ENCODE measurements at regions not wholly inside any gene's neighbourhood (a gene's known extent, or its start where the extent isn't known, plus 50 kb on each side); places are given as distances from the start of the nearest gene placed in this dataset.
A peak's percentile ranks its signal among the peaks of the same experiment; 100 is the strongest.
"Not testable (repeated sequence)": the region's sequence is repeated elsewhere in the genome, so short reads cannot be mapped to it uniquely, and the experiment has no call there.

GRCh38 chr2:40043641-40044040, 264.6 kb upstream of the THUMPD2 start:
- no peak overlapping the region for H3K27ac ChIP-seq
- no peak for DNase-seq (ENCODE audit: low read depth, low spot score)

DNA sequence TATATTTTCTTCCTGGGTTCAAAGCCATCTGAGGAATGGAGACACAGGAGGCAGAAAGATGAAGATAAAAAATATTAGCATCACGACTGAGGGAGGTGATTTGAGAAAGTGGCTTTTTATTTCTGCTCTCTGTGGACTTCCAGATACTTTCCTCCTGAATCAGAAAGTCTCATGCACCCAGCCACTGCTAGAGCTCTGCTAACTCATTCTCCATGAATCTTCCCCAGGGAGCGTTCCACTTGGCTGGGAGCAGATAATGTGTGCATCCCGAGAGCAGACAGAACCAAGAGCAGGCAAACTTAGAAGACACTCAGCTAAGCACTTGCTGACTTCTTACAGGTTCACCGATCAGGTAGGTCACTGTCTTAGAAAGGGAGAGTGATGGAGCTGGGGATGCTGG, 264.1 kb upstream of the THUMPD2 start:
- no peak for DNase-seq (ENCODE audit: low read depth, low spot score)
- H3K27ac ChIP-seq = no peak overlapping the region

DNA sequence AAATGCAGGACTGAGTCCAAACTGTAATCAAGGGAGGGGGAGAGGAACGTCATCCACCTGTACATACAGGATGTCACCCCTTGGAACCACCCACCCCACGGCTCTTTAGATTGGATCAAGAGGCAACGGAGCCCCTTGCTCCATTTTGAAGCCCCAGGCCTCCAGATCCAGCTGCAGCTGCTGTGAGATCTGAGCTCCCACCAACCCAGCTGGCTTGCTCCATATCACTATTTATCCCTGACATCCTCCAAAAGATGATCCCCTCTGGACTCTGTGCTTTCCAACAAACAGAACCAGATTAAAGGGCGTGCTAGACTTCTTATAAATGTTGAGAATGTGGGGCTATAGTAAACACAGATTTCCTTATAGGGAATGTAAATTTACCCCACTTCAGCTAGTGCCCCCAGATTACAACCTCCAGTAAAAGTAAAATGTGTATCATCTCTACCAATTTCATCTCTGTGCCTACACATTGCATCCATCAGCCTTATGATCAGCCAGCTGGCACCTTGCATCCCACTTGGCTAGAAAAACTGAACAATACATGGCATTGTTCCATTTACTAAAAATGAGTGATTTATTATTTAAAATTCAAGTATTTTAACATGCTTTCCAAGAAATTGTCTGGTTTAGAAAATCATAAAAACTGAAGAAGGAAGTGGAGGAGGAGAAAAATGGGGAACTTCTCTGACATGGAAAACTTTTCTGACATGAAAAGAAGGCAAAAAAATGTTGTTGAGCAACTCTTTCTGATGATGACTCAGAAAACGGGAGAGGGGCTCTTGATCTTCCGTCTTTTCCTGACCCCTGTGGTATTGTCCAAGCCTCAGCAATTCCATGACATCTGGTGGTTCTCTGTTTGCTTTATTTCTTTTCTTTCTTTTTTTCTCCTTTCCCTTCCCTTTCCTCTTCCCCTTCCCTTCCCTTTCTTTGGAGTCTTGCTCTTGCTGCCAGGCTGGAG, 262.6 kb upstream of the THUMPD2 start:
- no peak overlapping the region for H3K27ac ChIP-seq
- DNase-seq (ENCODE audit: low read depth, low spot score) = no peak

GRCh38 chr2:40039549-40039948, 260.5 kb upstream of the THUMPD2 start:
- H3K27ac ChIP-seq = no peak overlapping the region
- DNase-seq (ENCODE audit: low read depth, low spot score) = no peak

- no peak overlapping the region for H3K27ac ChIP-seq
- DNase-seq (ENCODE audit: low read depth, low spot score) = no peak
These were observed 259.6 kb upstream of the THUMPD2 start for GRCh38 chr2:40038646-40039045.

GRCh38 chr2:40037303-40037702, 258.2 kb upstream of the THUMPD2 start:
- H3K27ac ChIP-seq = no peak overlapping the region
- DNase-seq (ENCODE audit: low read depth, low spot score) = no peak

DNA sequence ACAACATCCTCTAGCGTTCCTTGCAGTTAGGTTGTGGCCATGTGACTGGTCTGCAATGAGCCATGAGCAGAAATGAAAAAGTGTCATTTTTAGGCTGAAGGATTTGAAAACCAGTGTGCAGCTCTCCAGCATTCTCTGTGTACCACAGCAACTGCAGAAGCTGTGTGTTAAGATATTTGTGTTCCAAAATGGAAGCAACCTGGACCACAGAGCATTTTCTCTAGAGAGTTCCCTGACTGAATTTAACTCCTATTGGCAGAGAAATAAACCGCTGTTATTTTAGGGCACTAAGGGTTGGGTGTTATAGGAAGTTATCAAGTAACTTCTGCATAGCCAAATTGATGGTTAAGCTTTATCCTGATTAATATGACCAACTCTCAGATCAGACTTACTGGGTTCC, 257.2 kb upstream of the THUMPD2 start:
- H3K27ac ChIP-seq = no peak overlapping the region
- no peak for DNase-seq (ENCODE audit: low read depth, low spot score)

DNA sequence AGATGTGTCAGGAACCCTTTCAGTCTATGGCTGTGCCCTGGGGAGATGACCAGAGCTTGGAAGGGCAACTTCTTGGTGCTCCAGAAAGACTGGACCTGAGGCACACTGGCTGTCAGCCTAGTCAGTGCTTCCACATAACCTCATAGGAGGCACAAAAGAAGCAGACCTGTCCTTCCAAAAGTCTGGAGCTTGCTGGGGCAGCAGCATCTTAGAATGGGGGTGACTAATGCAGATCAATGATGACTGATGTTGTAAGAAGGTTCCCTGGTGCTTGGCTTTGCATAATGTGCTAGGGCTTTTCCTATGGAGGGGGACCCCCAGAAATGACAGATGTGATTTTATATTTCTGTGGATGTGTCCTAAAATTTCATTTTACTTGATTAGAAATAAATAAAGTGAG, 255.7 kb upstream of the THUMPD2 start:
- no peak for DNase-seq (ENCODE audit: low read depth, low spot score)
- peak overlapping the region; percentile 97 for H3K27ac ChIP-seq

GRCh38 chr2:40034198-40034597, 255.1 kb upstream of the THUMPD2 start:
- peak; percentile 59 for DNase-seq (ENCODE audit: low read depth, low spot score)
- H3K27ac ChIP-seq = peak overlapping the region; percentile 97

DNA sequence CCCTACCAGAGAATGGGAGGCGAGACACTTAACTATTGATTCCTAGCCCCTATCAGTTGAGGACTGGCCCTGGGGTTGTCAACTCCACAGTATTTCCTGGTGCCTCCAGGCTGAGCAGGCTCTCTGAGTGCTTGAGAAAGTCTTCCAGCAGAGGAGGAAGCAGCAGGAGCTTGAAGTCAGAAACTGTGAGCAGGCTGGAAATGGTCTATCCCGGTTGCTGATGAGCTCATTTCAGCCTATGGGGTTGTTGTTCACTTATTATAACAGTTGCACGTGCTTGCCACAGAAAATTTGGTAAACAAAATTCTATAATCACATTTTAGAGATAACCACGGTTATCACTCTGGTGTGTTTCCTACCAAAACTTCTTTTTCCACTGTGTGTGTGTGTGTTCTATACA, 254.7 kb upstream of the THUMPD2 start:
- peak overlapping the region; percentile 97 for H3K27ac ChIP-seq
- no peak for DNase-seq (ENCODE audit: low read depth, low spot score)

GRCh38 chr2:40032650-40033319, 253.7 kb upstream of the THUMPD2 start:
- peak; percentile 69 for DNase-seq (ENCODE audit: low read depth, low spot score)
- peak overlapping the region; percentile 97 for H3K27ac ChIP-seq

DNA sequence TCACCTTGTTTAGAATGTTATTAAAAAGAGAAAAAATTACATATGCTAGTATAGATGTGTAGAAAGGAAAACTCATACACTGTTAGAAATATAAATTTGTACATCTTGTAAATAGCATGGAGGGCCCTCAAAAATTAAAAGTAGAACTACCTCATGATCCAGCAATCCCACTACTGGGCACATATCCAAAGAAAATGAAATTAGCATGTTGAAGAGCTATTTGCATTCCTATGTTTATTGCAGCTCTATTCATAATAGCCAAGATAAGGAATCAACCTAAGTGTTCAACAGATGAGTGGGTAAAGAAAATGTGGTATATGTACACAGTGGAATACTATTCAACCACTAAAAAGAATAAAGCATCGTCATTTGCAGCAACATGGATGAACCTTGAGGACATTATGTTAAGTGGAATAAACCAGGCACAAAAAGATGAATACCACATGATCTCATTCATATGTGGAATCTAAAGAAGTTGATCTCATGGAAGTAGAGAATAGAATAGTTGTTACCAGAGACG, 251.5 kb upstream of the THUMPD2 start:
- no peak for DNase-seq (ENCODE audit: low read depth, low spot score)
- no peak overlapping the region for H3K27ac ChIP-seq

- DNase-seq (ENCODE audit: low read depth, low spot score) = no peak
These were observed 249.9 kb upstream of the THUMPD2 start for GRCh38 chr2:40028792-40029488.

DNA sequence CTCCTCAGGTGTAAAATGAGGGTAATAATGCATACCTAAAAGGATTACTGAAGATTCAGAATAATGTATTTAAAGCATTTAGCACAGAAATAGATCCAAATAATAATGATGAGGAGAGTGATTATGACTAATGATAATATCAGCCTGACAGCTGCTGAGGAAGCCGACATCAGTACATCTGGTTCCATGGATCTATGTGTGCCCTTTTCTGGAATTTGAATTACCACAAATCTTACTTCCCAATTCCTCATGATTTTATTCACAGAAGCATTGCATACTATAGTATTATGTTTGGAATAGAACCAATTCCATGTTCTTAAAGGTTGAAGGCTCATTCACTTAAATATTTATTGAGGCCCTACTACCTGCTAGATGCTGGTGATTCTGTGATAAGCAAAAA, 248.9 kb upstream of the THUMPD2 start:
- DNase-seq (ENCODE audit: low read depth, low spot score) = no peak
- peak overlapping the region; percentile 23 for H3K27ac ChIP-seq

More at GRCh38 chr2:40028792-40029488, 249.9 kb upstream of the THUMPD2 start:
- peak overlapping the region; percentile 23 for H3K27ac ChIP-seq

DNA sequence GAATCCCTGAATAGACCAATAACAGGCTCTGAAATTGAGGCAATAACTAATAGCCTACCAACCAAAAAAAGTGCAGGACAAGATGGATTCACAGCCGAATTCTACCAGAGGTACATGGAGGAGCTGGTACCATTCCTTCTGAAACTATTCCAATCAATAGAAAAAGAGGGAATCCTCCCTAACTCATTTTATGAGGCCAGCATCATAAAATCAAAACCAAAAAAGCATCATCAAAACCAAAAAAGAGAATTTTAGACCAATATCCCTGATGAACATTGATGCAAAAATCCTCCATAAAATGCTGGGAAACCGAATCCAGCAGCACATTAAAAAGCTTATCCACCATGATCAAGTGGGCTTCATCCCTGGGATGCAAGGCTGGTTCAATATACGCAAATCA, 246.2 kb upstream of the THUMPD2 start:
- not testable (repeated sequence) for DNase-seq (ENCODE audit: low read depth, low spot score)

GRCh38 chr2:40020997-40021396, 241.9 kb upstream of the THUMPD2 start:
- no peak overlapping the region for H3K27ac ChIP-seq
- DNase-seq (ENCODE audit: low read depth, low spot score) = no peak

More for the DNA sequence above, 246.2 kb upstream of the THUMPD2 start:
- H3K27ac ChIP-seq = not testable (repeated sequence)

DNA sequence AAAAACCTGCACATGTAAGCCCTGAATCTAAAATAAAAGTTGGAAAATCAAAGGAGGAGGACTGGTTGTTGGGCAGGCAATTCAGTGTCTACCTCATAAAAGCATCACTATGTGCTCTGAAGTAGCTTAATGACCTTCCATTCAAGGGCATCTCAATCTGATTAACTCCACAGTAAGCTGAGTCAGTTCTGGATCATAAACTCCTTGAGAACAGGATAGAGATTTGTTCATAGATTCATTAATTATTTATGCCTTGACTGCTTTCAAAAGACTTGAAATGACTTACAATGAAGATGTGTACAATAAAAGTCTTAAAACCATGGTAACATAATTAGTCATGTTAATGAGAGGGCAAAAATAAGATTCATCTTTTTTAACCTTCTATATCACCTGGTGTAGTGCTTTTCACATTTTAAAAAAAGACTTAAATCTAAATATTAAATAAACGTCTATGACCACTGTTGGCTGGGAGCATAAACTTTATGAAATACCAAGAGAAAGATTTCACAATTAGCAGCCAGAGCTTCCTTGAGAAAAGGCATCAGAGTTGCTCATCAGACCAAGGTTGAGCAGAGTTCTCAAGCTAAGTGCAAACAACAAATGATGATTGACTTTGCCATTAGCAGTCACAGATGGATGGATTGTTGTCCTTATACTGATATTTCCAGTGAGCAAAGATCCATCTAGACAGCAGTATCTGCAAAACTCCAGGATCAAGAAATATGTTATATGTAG, 237.3 kb upstream of the THUMPD2 start:
- DNase-seq (ENCODE audit: low read depth, low spot score) = no peak
- H3K27ac ChIP-seq = no peak overlapping the region

- H3K27ac ChIP-seq; DNase-seq (ENCODE audit: low read depth, low spot score): not testable (repeated sequence)
These were observed 234.9 kb upstream of the THUMPD2 start for GRCh38 chr2:40013962-40014361.

DNA sequence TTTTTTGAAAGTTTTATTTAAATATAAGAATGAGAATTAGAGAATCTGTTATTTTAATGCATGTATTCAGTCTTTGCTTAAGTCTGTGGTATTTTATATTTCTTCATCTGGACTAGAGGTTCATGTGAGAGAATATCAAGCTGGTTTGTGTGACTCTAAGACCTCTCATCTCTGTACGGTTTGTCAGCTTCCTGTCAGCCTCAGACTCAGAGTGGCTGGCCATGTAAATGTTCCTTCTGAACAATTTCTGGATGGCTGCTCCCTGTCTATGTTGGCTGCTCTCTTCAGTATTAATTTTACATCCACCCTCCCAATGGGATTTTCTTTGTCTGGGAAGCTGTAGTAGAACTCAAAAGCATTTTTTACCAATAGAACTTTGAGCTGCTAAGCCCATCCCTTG, 225.3 kb upstream of the THUMPD2 start:
- DNase-seq (ENCODE audit: low read depth, low spot score) = no peak
- no peak overlapping the region for H3K27ac ChIP-seq

- H3K27ac ChIP-seq = no peak overlapping the region
- no peak for DNase-seq (ENCODE audit: low read depth, low spot score)
These were observed 223.3 kb upstream of the THUMPD2 start for GRCh38 chr2:40002339-40002738.
